Breast epithelium (tissue), 3 donors: ENCODE measurements at regions not wholly inside any gene's neighbourhood (a gene's known extent, or its start where the extent isn't known, plus 50 kb on each side); places are given as distances from the start of the nearest gene placed in this dataset.

Experiments
- CTCF ChIP-seq, 3 donors: fragments of 450-650 bp; IDR thresholded peaks; one replicate each; pipeline ENCODE4 v1.5.1; 2016 to 2017; ENCODE audit warnings: antibody characterized with exemption in 3 of 3, mild to moderate bottlenecking in 3 of 3, moderate library complexity in 3 of 3
- POLR2AphosphoS5 ChIP-seq, 3 donors: sonication (generic); formaldehyde crosslinking; IDR thresholded peaks; one replicate each; pipeline ENCODE4 v1.6.1; 2017; ENCODE audit warnings: antibody characterized with exemption in 3 of 3

- TF ChIP-seq POLR2AphosphoS5 (IDR thresholded peaks at IDR 0.05): no peak
- TF ChIP-seq CTCF (IDR thresholded peaks at IDR 0.05): no peak
These were observed 117.1 kb upstream of the AP1S2 start for GRCh38 chrX:15971696-15972095.
